ENCODE measurements at regions not wholly inside any gene's neighbourhood (a gene's known extent, or its start where the extent isn't known, plus 50 kb on each side); places are given as distances from the start of the nearest gene placed in this dataset.
A peak's percentile ranks its signal among the peaks of the same experiment; 100 is the strongest.

- H3K4me3 ChIP-seq (ENCODE audit: low read length) = no peak overlapping the region
- no peak for DNase-seq (ENCODE audit: low read depth)
- TF ChIP-seq CTCF (IDR thresholded peaks at IDR 0.05; ENCODE audit: insufficient read depth, low read depth, low read length, missing control alignments) = no peak
Measured at GRCh38 chr16:87072101-87072500, 245.1 kb downstream of the C16orf95 start.

- no peak overlapping the region for H3K4me3 ChIP-seq (ENCODE audit: low read length)
- no peak for DNase-seq (ENCODE audit: low read depth)
- TF ChIP-seq CTCF (IDR thresholded peaks at IDR 0.05; ENCODE audit: insufficient read depth, low read depth, low read length, missing control alignments) = no peak
Measured at GRCh38 chr16:87074641-87075318, 242.4 kb downstream of the C16orf95 start.

GRCh38 chr16:87075319-87075860 lies 241.8 kb downstream of the C16orf95 start:
- TF ChIP-seq CTCF (IDR thresholded peaks at IDR 0.05; ENCODE audit: insufficient read depth, low read depth, low read length, missing control alignments) = no peak
- H3K4me3 ChIP-seq (ENCODE audit: low read length) = no peak overlapping the region
- no peak for DNase-seq (ENCODE audit: low read depth)

GRCh38 chr16:87076331-87076949 lies 240.8 kb downstream of the C16orf95 start:
- TF ChIP-seq CTCF (IDR thresholded peaks at IDR 0.05; ENCODE audit: insufficient read depth, low read depth, low read length, missing control alignments) = no peak
- no peak overlapping the region for H3K4me3 ChIP-seq (ENCODE audit: low read length)
- DNase-seq (ENCODE audit: low read depth) = no peak

- no peak overlapping the region for H3K4me3 ChIP-seq (ENCODE audit: low read length)
- peak; percentile 78 for DNase-seq (ENCODE audit: low read depth)
- TF ChIP-seq CTCF (IDR thresholded peaks at IDR 0.05; ENCODE audit: insufficient read depth, low read depth, low read length, missing control alignments) = peak; percentile 61
Measured at GRCh38 chr16:87076950-87077749, 240.0 kb downstream of the C16orf95 start.

- TF ChIP-seq CTCF (IDR thresholded peaks at IDR 0.05; ENCODE audit: insufficient read depth, low read depth, low read length, missing control alignments) = no peak
- DNase-seq (ENCODE audit: low read depth) = no peak
- no peak overlapping the region for H3K4me3 ChIP-seq (ENCODE audit: low read length)
Measured at GRCh38 chr16:87077750-87078127, 239.5 kb downstream of the C16orf95 start.
